ENCODE measurements at regions not wholly inside any gene's neighbourhood (a gene's known extent, or its start where the extent isn't known, plus 50 kb on each side); places are given as distances from the start of the nearest gene placed in this dataset.

DNA sequence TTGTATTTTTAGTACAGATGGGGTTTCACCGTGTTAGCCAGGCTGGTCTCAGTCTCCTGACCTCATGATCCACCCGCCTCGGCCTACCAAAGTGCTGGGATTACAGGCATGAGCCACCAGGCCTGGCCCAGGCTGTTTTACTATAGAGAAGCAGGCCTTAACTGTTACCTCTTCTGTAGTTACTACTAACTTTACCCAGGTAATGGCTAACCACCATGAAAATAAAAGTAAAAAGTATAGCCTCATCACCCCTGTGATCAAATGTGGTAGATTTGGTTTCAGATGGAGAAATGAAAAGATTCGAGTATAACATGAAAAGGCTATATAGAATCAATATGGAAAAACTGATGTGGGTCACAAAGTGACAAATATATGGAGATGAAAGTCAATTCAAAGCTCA is 210.1 kb downstream of the CD47 start:
- TF ChIP-seq, protein P1, sequence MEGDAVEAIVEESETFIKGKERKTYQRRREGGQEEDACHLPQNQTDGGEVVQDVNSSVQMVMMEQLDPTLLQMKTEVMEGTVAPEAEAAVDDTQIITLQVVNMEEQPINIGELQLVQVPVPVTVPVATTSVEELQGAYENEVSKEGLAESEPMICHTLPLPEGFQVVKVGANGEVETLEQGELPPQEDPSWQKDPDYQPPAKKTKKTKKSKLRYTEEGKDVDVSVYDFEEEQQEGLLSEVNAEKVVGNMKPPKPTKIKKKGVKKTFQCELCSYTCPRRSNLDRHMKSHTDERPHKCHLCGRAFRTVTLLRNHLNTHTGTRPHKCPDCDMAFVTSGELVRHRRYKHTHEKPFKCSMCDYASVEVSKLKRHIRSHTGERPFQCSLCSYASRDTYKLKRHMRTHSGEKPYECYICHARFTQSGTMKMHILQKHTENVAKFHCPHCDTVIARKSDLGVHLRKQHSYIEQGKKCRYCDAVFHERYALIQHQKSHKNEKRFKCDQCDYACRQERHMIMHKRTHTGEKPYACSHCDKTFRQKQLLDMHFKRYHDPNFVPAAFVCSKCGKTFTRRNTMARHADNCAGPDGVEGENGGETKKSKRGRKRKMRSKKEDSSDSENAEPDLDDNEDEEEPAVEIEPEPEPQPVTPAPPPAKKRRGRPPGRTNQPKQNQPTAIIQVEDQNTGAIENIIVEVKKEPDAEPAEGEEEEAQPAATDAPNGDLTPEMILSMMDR (IDR thresholded peaks at IDR 0.05; ENCODE audit: insufficient read depth, low read length) = no peak
- no peak for DNase-seq (ENCODE audit: low read depth)
- H3K4me3 ChIP-seq (ENCODE audit: low read depth, low read length) = no peak overlapping the region

DNA sequence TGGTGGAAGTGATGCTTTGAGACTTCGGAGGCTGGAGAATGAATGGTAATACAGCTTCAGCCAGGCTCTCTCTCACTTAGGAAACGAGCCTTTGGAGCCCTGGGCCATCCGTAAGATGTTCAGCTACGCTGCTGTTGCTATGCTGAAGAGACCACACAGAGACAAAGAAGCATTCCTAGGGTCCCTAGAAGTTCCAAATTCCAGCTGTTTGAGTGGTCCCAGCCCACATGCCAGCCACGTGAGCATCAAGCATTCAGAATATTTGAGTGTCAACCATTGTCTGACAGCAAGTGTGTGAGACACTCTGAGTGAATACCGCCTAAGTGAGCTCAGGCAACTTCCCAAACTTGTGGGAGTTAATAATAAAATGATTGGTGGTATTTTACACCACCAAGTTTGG is 212.9 kb downstream of the CD47 start:
- H3K4me3 ChIP-seq (ENCODE audit: low read depth, low read length) = no peak overlapping the region
- no peak for DNase-seq (ENCODE audit: low read depth)
- TF ChIP-seq, protein P1 (IDR thresholded peaks at IDR 0.05; ENCODE audit: insufficient read depth, low read length) = no peak

DNA sequence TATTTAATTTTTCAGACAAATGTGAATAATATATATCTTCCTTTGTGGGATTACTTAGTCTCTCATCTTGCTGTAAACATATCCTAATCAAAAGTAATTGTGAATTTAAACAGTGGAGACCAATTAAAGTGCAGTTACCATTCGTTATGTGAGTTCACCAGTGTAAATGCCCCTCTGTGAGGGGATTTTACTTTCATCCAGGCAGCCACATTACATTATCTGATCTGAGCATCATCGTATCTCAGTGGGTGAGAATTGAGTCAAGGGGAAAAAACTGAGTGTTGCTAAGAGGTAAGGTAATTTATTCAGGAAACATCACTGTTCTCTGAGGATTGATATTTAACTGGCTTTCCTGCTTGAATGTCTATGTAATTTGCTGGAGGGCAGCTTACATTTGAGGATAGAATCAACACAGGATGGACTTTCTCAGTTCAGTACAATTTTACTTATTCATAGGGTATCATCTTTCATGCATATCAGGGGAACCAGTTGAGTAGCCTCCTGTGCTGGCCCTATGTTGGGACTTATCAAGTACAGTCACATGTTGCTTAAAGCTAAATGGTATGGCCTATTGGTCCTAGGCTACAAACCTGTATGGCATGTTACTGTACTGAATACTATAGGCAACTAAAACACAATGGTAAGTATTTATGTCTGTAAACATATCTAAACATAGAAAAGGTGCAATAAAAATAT is 219.7 kb downstream of the CD47 start:
- no peak for DNase-seq (ENCODE audit: low read depth)
- TF ChIP-seq, protein P1 (IDR thresholded peaks at IDR 0.05; ENCODE audit: insufficient read depth, low read length) = no peak
- no peak overlapping the region for H3K4me3 ChIP-seq (ENCODE audit: low read depth, low read length)

GRCh38 chr3:107870096-107870495 is 220.7 kb downstream of the CD47 start:
- DNase-seq (ENCODE audit: low read depth) = no peak
- no peak overlapping the region for H3K4me3 ChIP-seq (ENCODE audit: low read depth, low read length)
- TF ChIP-seq, protein P1 (IDR thresholded peaks at IDR 0.05; ENCODE audit: insufficient read depth, low read length) = no peak

DNA sequence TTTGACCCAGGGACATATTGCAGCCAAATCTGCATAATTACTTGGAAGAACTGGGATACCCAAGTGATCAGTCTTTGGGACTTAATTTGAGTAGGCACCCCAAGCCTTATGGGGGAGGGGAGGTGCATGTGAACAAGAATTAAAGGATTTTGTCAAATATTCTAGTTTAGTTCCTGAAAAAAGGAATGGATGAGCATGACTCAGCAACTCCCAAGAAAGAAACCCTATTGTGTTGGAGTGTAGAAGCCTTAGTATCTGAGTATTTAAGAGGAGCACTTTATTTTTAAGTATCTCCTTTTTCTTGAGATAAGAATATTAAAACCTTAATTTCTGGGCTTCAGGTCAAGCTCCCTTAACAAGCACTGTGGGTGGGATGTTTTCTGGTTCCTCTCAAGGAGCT is 222.4 kb downstream of the CD47 start:
- TF ChIP-seq, protein P1 (IDR thresholded peaks at IDR 0.05; ENCODE audit: insufficient read depth, low read length) = no peak
- H3K4me3 ChIP-seq (ENCODE audit: low read depth, low read length) = no peak overlapping the region
- DNase-seq (ENCODE audit: low read depth) = peak; percentile 15

GRCh38 chr3:107861904-107862303 is 228.9 kb downstream of the CD47 start:
- no peak overlapping the region for H3K4me3 ChIP-seq (ENCODE audit: low read depth, low read length)
- TF ChIP-seq, protein P1 (IDR thresholded peaks at IDR 0.05; ENCODE audit: insufficient read depth, low read length) = no peak
- DNase-seq (ENCODE audit: low read depth) = no peak

- TF ChIP-seq, protein P1 (IDR thresholded peaks at IDR 0.05; ENCODE audit: insufficient read depth, low read length) = no peak
Measured at GRCh38 chr3:107861422-107861821, 229.4 kb downstream of the CD47 start.

More at GRCh38 chr3:107861422-107861821, 229.4 kb downstream of the CD47 start:
- no peak for DNase-seq (ENCODE audit: low read depth)
- H3K4me3 ChIP-seq (ENCODE audit: low read depth, low read length) = no peak overlapping the region

Measured in fibroblast of the aortic adventitia (primary cell).